H1 (cell line): ENCODE measurements at regions not wholly inside any gene's neighbourhood (a gene's known extent, or its start where the extent isn't known, plus 50 kb on each side); places are given as distances from the start of the nearest gene placed in this dataset.

Experiments
- CTCF ChIP-seq, 3 experiments: IDR thresholded peaks; 1 replicate in 2 of 3; 2 replicates in 1 of 3; pipeline versions ENCODE4 v1.5.1 to v1.6.1; 2011; ENCODE audit warnings: low read length in 3 of 3, mild to moderate bottlenecking in 3 of 3, inconsistent platforms in 2 of 3, low read depth in 1 of 3, moderate library complexity in 1 of 3; ENCODE audit not compliant: insufficient read depth in 1 of 3; ENCODE audit errors: control extremely low read depth in 1 of 3
- GABPA ChIP-seq: IDR thresholded peaks from 2 replicates; pipeline ENCODE4 v1.6.1; 2011; ENCODE audit warnings: mild to moderate bottlenecking, low read length, moderate library complexity, borderline replicate concordance; ENCODE audit not compliant: insufficient read depth
- HDAC6 ChIP-seq: IDR thresholded peaks from one replicate; pipeline ENCODE4 v1.7.1; 2012; ENCODE audit warnings: low read depth, mild to moderate bottlenecking, inconsistent platforms, low read length, moderate library complexity
- MAX ChIP-seq: IDR thresholded peaks from 2 replicates; pipeline ENCODE4 v1.6.1; 2012; ENCODE audit warnings: inconsistent platforms

GRCh38 chr12:91967590-91967989, 178.1 kb downstream of the BTG1 start:
- TF ChIP-seq HDAC6, result no peak
- no peak for TF ChIP-seq GABPA
- TF ChIP-seq CTCF (IDR thresholded peaks at IDR 0.05; ENCODE audit: control extremely low read depth in 1 of 3, insufficient read depth in 1 of 3, low read depth in 1 of 3, low read length in 3 of 3), result no peak
- no peak for TF ChIP-seq MAX
